Gastroesophageal sphincter (tissue), 4 donors: ENCODE measurements at regions not wholly inside any gene's neighbourhood (a gene's known extent, or its start where the extent isn't known, plus 50 kb on each side); places are given as distances from the start of the nearest gene placed in this dataset.

ENCODE experiments used
- ATAC-seq: fragments of 150-250 bp; one replicate; pipeline ENCODE4 v1.9.1; 2016; ENCODE audit warnings: mild to moderate bottlenecking, moderate library complexity
- H3K27ac ChIP-seq, 4 donors: fragments of 200-600 bp; sonication (generic) in 3 of 4; 1 replicate in 3 of 4; 2 replicates in 1 of 4; pipeline ENCODE4 v1.5.1; 2016 to 2019
- H3K27me3 ChIP-seq: fragments of 200-600 bp; sonication (generic); one replicate; pipeline ENCODE4 v1.5.1; 2019
- H3K36me3 ChIP-seq, 2 donors: fragments of 200-600 bp; sonication (generic); one replicate each; pipeline ENCODE4 v1.5.1; 2019; ENCODE audit warnings: control low read depth in 1 of 2
- H3K4me1 ChIP-seq, 3 donors: fragments of 200-600 bp; sonication (generic); 1 replicate in 2 of 3; 2 replicates in 1 of 3; pipeline ENCODE4 v1.5.1; 2016 to 2019; ENCODE audit warnings: control low read depth in 2 of 3
- H3K4me3 ChIP-seq, 2 donors: fragments of 200-600 bp; sonication (generic); one replicate each; pipeline ENCODE4 v1.5.1; 2019; ENCODE audit warnings: mild to moderate bottlenecking in 1 of 2, moderate library complexity in 1 of 2
- H3K9me3 ChIP-seq, 3 donors: fragments of 200-600 bp; sonication (generic); one replicate each; pipeline ENCODE4 v1.5.1; 2017 to 2019; ENCODE audit warnings: control low read depth in 2 of 3
- CTCF ChIP-seq, 4 experiments: fragments of 200-600 bp in 2 of 4; fragments of 450-650 bp in 2 of 4; sonication (generic) in 1 of 4; IDR thresholded peaks; one replicate each; pipeline ENCODE4 v1.5.1; 2017 to 2019; ENCODE audit warnings: antibody characterized with exemption in 4 of 4, mild to moderate bottlenecking in 2 of 4, moderate library complexity in 2 of 4
- EP300 ChIP-seq: sonication (generic); formaldehyde crosslinking; IDR thresholded peaks from one replicate; pipeline ENCODE4 v1.6.1; 2017; ENCODE audit warnings: antibody characterized with exemption, mild to moderate bottlenecking
- POLR2A ChIP-seq, 2 donors: fragments of 450-650 bp; IDR thresholded peaks; one replicate each; pipeline ENCODE4 v1.6.1; 2017; ENCODE audit warnings: antibody characterized with exemption in 2 of 2, mild to moderate bottlenecking in 2 of 2, moderate library complexity in 1 of 2
- POLR2AphosphoS5 ChIP-seq: sonication (generic); formaldehyde crosslinking; IDR thresholded peaks from one replicate; pipeline ENCODE4 v1.6.1; 2017; ENCODE audit warnings: antibody characterized with exemption
- WGBS, 2 donors: methylation state at CpG; one replicate each; pipeline ENCODE4 v1.1.5; 2018; ENCODE audit warnings: low coverage in 1 of 2; 5-methylcytosine and 5-hydroxymethylcytosine counted together

GRCh38 chr14:58823312-58823711 lies 185.6 kb downstream of the DACT1 start:
- no peak for ATAC-seq
- H3K36me3 ChIP-seq, result no peaks in the 10 kb centered on the region
- no peaks in the 10 kb centered on the region for H3K4me1 ChIP-seq
- H3K4me3 ChIP-seq, result no peak overlapping the region
- H3K9me3 ChIP-seq, result peaks cover 0 to 11% (median 0%) of the 10 kb centered on the region in 3 donors
- no peaks in the 10 kb centered on the region for H3K27me3 ChIP-seq
- no peak overlapping the region for H3K27ac ChIP-seq
- WGBS, 2 donors, result 61 to 71% methylated on average over 2 of the region's 2 CpGs
- TF ChIP-seq EP300 (no peak), POLR2A (IDR thresholded peaks at IDR 0.05) (no peak), POLR2AphosphoS5 (no peak), CTCF (IDR thresholded peaks at IDR 0.05) (no peak)

- Histone ChIP-seq H3K27me3 (no peaks in the 10 kb centered on the region), H3K4me1 (no peaks in the 10 kb centered on the region), H3K36me3 (no peaks in the 10 kb centered on the region), H3K9me3 (peaks cover 0 to 11% (median 0%) of the 10 kb centered on the region in 3 donors), H3K27ac (no peak overlapping the region), H3K4me3 (no peak overlapping the region)
- WGBS, 2 donors, result 85% methylated on average over 2 of the region's 2 CpGs; no CpG with 5 or more reads in 1 of the 2 donors
- TF ChIP-seq CTCF (IDR thresholded peaks at IDR 0.05) (no peak), POLR2AphosphoS5 (no peak), EP300 (no peak), POLR2A (IDR thresholded peaks at IDR 0.05) (no peak)
- ATAC-seq, result no peak
Measured at GRCh38 chr14:58824106-58824505, 186.3 kb downstream of the DACT1 start.

- ATAC-seq, result no peak
- Histone ChIP-seq H3K4me3 (no peak overlapping the region), H3K36me3 (no peaks in the 10 kb centered on the region), H3K27ac (no peak overlapping the region), H3K9me3 (peaks cover 0 to 11% (median 0%) of the 10 kb centered on the region in 3 donors), H3K27me3 (no peaks in the 10 kb centered on the region), H3K4me1 (no peaks in the 10 kb centered on the region)
- TF ChIP-seq CTCF (IDR thresholded peaks at IDR 0.05) (no peak), EP300 (no peak), POLR2A (IDR thresholded peaks at IDR 0.05) (no peak), POLR2AphosphoS5 (no peak)
- WGBS, 2 donors, result 76 to 94% methylated on average over 3 of the region's 3 CpGs
Measured at GRCh38 chr14:58824796-58825195, 187.0 kb downstream of the DACT1 start.

GRCh38 chr14:58825606-58826005 lies 187.8 kb downstream of the DACT1 start:
- 40 to 53% methylated on average over 2 of the region's 2 CpGs for WGBS, 2 donors
- no peaks in the 10 kb centered on the region for H3K36me3 ChIP-seq
- TF ChIP-seq EP300 (no peak), CTCF (IDR thresholded peaks at IDR 0.05) (no peak), POLR2AphosphoS5 (no peak), POLR2A (IDR thresholded peaks at IDR 0.05) (no peak)
- no peak overlapping the region for H3K4me3 ChIP-seq
- no peaks in the 10 kb centered on the region for H3K27me3 ChIP-seq
- H3K27ac ChIP-seq, result no peak overlapping the region
- peaks cover 0 to 11% (median 0%) of the 10 kb centered on the region in 3 donors for H3K9me3 ChIP-seq
- H3K4me1 ChIP-seq, result no peaks in the 10 kb centered on the region
- no peak for ATAC-seq

GRCh38 chr14:58826845-58827686 lies 189.3 kb downstream of the DACT1 start:
- H3K9me3 ChIP-seq, result peaks cover 0 to 11% (median 0%) of the 10 kb centered on the region in 3 donors
- ATAC-seq, result no peak
- H3K4me1 ChIP-seq, result no peaks in the 10 kb centered on the region
- H3K36me3 ChIP-seq, result no peaks in the 10 kb centered on the region
- TF ChIP-seq EP300, result no peak
- TF ChIP-seq CTCF (IDR thresholded peaks at IDR 0.05), result no peak
- TF ChIP-seq POLR2A (IDR thresholded peaks at IDR 0.05), result no peak
- TF ChIP-seq POLR2AphosphoS5, result no peak
- no peak overlapping the region for H3K27ac ChIP-seq
- H3K27me3 ChIP-seq, result no peaks in the 10 kb centered on the region
- 84 to 88% methylated on average over 6 to 8 of the region's 9 CpGs for WGBS, 2 donors
- H3K4me3 ChIP-seq, result no peak overlapping the region
